ENCODE measurements at regions not wholly inside any gene's neighbourhood (a gene's known extent, or its start where the extent isn't known, plus 50 kb on each side); places are given as distances from the start of the nearest gene placed in this dataset.
A peak's percentile ranks its signal among the peaks of the same experiment; 100 is the strongest.
"Not testable (repeated sequence)": the region's sequence is repeated elsewhere in the genome, so short reads cannot be mapped to it uniquely, and the experiment has no call there.

- DNase-seq = no peak
These were observed 112.0 kb upstream of the SLC38A2 start for GRCh38 chr12:46484396-46485061.

GRCh38 chr12:46483572-46484395 lies 111.2 kb upstream of the SLC38A2 start:
- no peak for DNase-seq

- DNase-seq = no peak
These were observed 108.2 kb upstream of the SLC38A2 start for GRCh38 chr12:46480724-46481123.

GRCh38 chr12:46480316-46480715 lies 107.7 kb upstream of the SLC38A2 start:
- no peak for DNase-seq

- DNase-seq = no peak
These were observed 105.5 kb upstream of the SLC38A2 start for GRCh38 chr12:46478123-46478522.

- no peak for DNase-seq
These were observed 105.0 kb upstream of the SLC38A2 start for GRCh38 chr12:46477541-46477940.

- DNase-seq = no peak
These were observed 103.5 kb upstream of the SLC38A2 start for GRCh38 chr12:46475972-46476645.

- DNase-seq = not testable (repeated sequence)
These were observed 101.8 kb upstream of the SLC38A2 start for GRCh38 chr12:46474385-46474784.

GRCh38 chr12:46473634-46474329 lies 101.2 kb upstream of the SLC38A2 start:
- peak; percentile 96 for DNase-seq

GRCh38 chr12:46472893-46473633 lies 100.5 kb upstream of the SLC38A2 start:
- peak; percentile 85 for DNase-seq

GRCh38 chr12:46472144-46472705 lies 99.7 kb upstream of the SLC38A2 start:
- no peak for DNase-seq

- no peak for DNase-seq
These were observed 98.8 kb upstream of the SLC38A2 start for GRCh38 chr12:46471404-46471803.

- DNase-seq = no peak
These were observed 98.4 kb upstream of the SLC38A2 start for GRCh38 chr12:46470975-46471374.

GRCh38 chr12:46470036-46470627 lies 97.6 kb upstream of the SLC38A2 start:
- DNase-seq = no peak

- no peak for DNase-seq
These were observed 96.2 kb upstream of the SLC38A2 start for GRCh38 chr12:46468813-46469212.

- DNase-seq = no peak
These were observed 95.6 kb upstream of the SLC38A2 start for GRCh38 chr12:46468160-46468559.

GRCh38 chr12:46465307-46465706 lies 92.7 kb upstream of the SLC38A2 start:
- DNase-seq = no peak

GRCh38 chr12:46464863-46465262 lies 92.3 kb upstream of the SLC38A2 start:
- no peak for DNase-seq

- no peak for DNase-seq
These were observed 90.2 kb upstream of the SLC38A2 start for GRCh38 chr12:46462641-46463355.

GRCh38 chr12:46461907-46462640 lies 89.5 kb upstream of the SLC38A2 start:
- DNase-seq = no peak
